HepG2 (cell line): ENCODE measurements at regions not wholly inside any gene's neighbourhood (a gene's known extent, or its start where the extent isn't known, plus 50 kb on each side); places are given as distances from the start of the nearest gene placed in this dataset.

ENCODE experiments used
- CCAR2 ChIP-seq: fragments of 200-400 bp; formaldehyde crosslinking; optimal IDR thresholded peaks from 2 replicates; pipeline ENCODE3; 2018; ENCODE audit warnings: low read depth, mild to moderate bottlenecking, low read length, moderate library complexity
- FOXM1 ChIP-seq: sonication (generic); formaldehyde crosslinking; IDR thresholded peaks from 2 replicates; pipeline ENCODE4 v1.5.0; 2020; ENCODE audit warnings: missing genetic modification reagents
- HDAC2 ChIP-seq: sonication (generic); formaldehyde crosslinking; IDR thresholded peaks from 2 replicates; pipeline ENCODE4 v1.4.0; 2020; ENCODE audit warnings: missing genetic modification reagents
- NR2C2 ChIP-seq: sonication (generic); formaldehyde crosslinking; IDR thresholded peaks from 2 replicates; pipeline ENCODE4 v1.4.0; 2020; ENCODE audit warnings: missing genetic modification reagents, mild to moderate bottlenecking, moderate library complexity, borderline replicate concordance
- PCBP1 ChIP-seq: fragments of 200-400 bp; formaldehyde crosslinking; IDR thresholded peaks from 2 replicates; pipeline ENCODE4 v1.6.1; 2017; ENCODE audit warnings: mild to moderate bottlenecking, low read depth, low read length, borderline replicate concordance
- SKI ChIP-seq: fragments of 450-650 bp; IDR thresholded peaks from one replicate; pipeline ENCODE4 v1.6.1; 2018; ENCODE audit warnings: mild to moderate bottlenecking; ENCODE audit not compliant: partially characterized antibody
- SOX13 ChIP-seq, 3 experiments: fragments of 450-650 bp in 1 of 3; sonication (generic) in 1 of 3; formaldehyde crosslinking in 1 of 3; IDR thresholded peaks in 2 of 3; conservative IDR thresholded peaks in 1 of 3; 2 replicates each; pipeline versions ENCODE4 v1.5.0 to v1.6.1; 2016 to 2020; ENCODE audit warnings: antibody characterized with exemption in 1 of 3, mild to moderate bottlenecking in 1 of 3, missing compliant biosample characterization in 1 of 3, missing genetic modification reagents in 1 of 3, moderate library complexity in 1 of 3
- SPEN ChIP-seq: sonication (generic); formaldehyde crosslinking; IDR thresholded peaks from 2 replicates; pipeline ENCODE4 v1.5.1; 2020; ENCODE audit warnings: low read depth, mild to moderate bottlenecking, missing genetic modification reagents
- TIGD3 ChIP-seq: sonication (generic); formaldehyde crosslinking; IDR thresholded peaks from 2 replicates; pipeline ENCODE4 v1.5.1; 2020; ENCODE audit warnings: mild to moderate bottlenecking, missing genetic modification reagents, borderline replicate concordance
- ZBTB34 ChIP-seq: sonication (generic); formaldehyde crosslinking; IDR thresholded peaks from 2 replicates; pipeline ENCODE4 v1.8.0; 2022; ENCODE audit warnings: mild to moderate bottlenecking, missing genetic modification reagents
- ZFP36 ChIP-seq: fragments of 150-350 bp; IDR thresholded peaks from 2 replicates; pipeline ENCODE4 v1.6.1; 2018; ENCODE audit warnings: borderline replicate concordance, low read length, low read depth; ENCODE audit not compliant: partially characterized antibody
- ZNF230 ChIP-seq: sonication (generic); formaldehyde crosslinking; IDR thresholded peaks from 2 replicates; pipeline ENCODE4 v1.4.0; 2020; ENCODE audit warnings: mild to moderate bottlenecking, missing genetic modification reagents
- ZNF510 ChIP-seq: sonication (generic); formaldehyde crosslinking; IDR thresholded peaks from 2 replicates; pipeline ENCODE4 v1.4.0; 2020; ENCODE audit warnings: low read depth, mild to moderate bottlenecking, missing genetic modification reagents
- ZNF646 ChIP-seq: sonication (generic); formaldehyde crosslinking; IDR thresholded peaks from 2 replicates; pipeline ENCODE4 v1.9.0; 2021; ENCODE audit warnings: mild to moderate bottlenecking, missing genetic modification reagents
- ZUFSP ChIP-seq: sonication (generic); formaldehyde crosslinking; IDR thresholded peaks from 2 replicates; pipeline ENCODE4 v1.9.0; 2021; ENCODE audit warnings: missing genetic modification reagents, mild to moderate bottlenecking, borderline replicate concordance

- TF ChIP-seq SOX13 (IDR thresholded peaks at IDR 0.05) (no peak), SOX13 (CRISPR knock-in tag; conservative IDR thresholded peaks at IDR 0.05 in 1 of 2, IDR thresholded peaks at IDR 0.05 in 1 of 2) (no peak), ZNF230 (CRISPR knock-in tag) (no peak), ZNF510 (no peak), ZNF646 (no peak), HDAC2 (CRISPR knock-in tag) (no peak), ZFP36 (no peak), PCBP1 (no peak), FOXM1 (no peak), SPEN (CRISPR knock-in tag) (no peak), ZUFSP (CRISPR knock-in tag) (no peak), SKI (no peak), ZBTB34 (CRISPR knock-in tag) (no peak), CCAR2 (no peak), TIGD3 (CRISPR knock-in tag) (no peak), NR2C2 (CRISPR knock-in tag) (no peak)
Observed at GRCh38 chr3:95333826-95334225, 1271.0 kb downstream of the NSUN3 start (continued).
